ENCODE measurements at regions not wholly inside any gene's neighbourhood (a gene's known extent, or its start where the extent isn't known, plus 50 kb on each side); places are given as distances from the start of the nearest gene placed in this dataset.

DNA sequence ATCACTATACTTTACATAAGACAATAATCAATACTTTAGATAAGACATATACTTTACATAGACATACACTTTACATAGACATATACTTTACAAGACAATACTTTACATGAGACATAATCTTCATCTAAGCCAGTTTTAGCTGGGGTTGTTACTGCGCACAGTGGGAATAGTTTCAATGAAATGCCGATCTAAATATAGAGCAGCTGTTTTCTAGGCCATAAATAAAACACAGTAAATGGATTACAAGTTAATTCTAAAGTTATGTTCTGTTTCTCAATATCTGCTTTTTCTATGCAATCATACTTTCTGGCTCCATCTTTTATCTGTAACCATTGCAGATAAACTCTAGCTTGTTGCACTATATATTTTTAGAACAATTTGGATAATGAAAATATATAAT lies 1470.6 kb upstream of the PABPC4L start:
- Histone ChIP-seq H3K4me3 (replicated peaks in 1 of 2; ENCODE audit: low read depth in 1 of 2, low read length in 2 of 2) (no peak overlapping the region), H3K9me3 (ENCODE audit: control insufficient read depth in 1 of 2, insufficient read depth in 1 of 2, low read depth in 1 of 2, low read length in 2 of 2) (no peaks in the 10 kb centered on the region), H2AFZ (ENCODE audit: low read depth, low read length, poor library complexity, severe bottlenecking) (no peak overlapping the region), H3K36me3 (ENCODE audit: control insufficient read depth in 1 of 2, insufficient read depth in 2 of 2, low read length in 2 of 2) (no peaks in the 10 kb centered on the region), H3K4me1 (ENCODE audit: control insufficient read depth in 1 of 2, insufficient read depth in 2 of 2, low read length in 2 of 2) (no peaks in the 10 kb centered on the region), H3K9ac (ENCODE audit: low read length) (no peak overlapping the region), H3K27ac (ENCODE audit: low read depth, low read length) (no peak overlapping the region), H3K4me2 (ENCODE audit: low read length) (no peak overlapping the region), H3K27me3 (ENCODE audit: insufficient read depth, low read length) (no peaks in the 10 kb centered on the region), H3K79me2 (ENCODE audit: insufficient read depth, low read length) (no peaks in the 10 kb centered on the region), H3K9me2 (ENCODE audit: insufficient read depth) (no peaks in the 10 kb centered on the region), H4K20me1 (ENCODE audit: insufficient read depth) (no peaks in the 10 kb centered on the region)
- TF ChIP-seq EZH2 (IDR thresholded peaks at IDR 0.05), result no peak
- no peak for TF ChIP-seq TCF7L2 (IDR thresholded peaks at IDR 0.05; ENCODE audit: borderline replicate concordance, extremely low read depth, insufficient read depth, insufficient read length)
- TF ChIP-seq SP1 (IDR thresholded peaks at IDR 0.05; ENCODE audit: low read depth), result no peak
- no peak for TF ChIP-seq SIN3A (IDR thresholded peaks at IDR 0.05; ENCODE audit: low read depth)
- TF ChIP-seq CBX3 (IDR thresholded peaks at IDR 0.05; ENCODE audit: low read depth), result no peak
- no peak for TF ChIP-seq YY1 (IDR thresholded peaks at IDR 0.05; ENCODE audit: extremely low read depth, insufficient replicate concordance, low read depth, low read length)
- no peak for TF ChIP-seq CEBPB (IDR thresholded peaks at IDR 0.05; ENCODE audit: low read depth)
- TF ChIP-seq POLR2AphosphoS5 (IDR thresholded peaks at IDR 0.05; ENCODE audit: low read depth, low read length), result no peak
- TF ChIP-seq EZH2phosphoT487 (IDR thresholded peaks at IDR 0.05; ENCODE audit: borderline replicate concordance), result no peak
- no peak for TF ChIP-seq JUND (IDR thresholded peaks at IDR 0.05)
- no TSS peak for BruUV-seq (replicated peaks)
- DNase-seq (ENCODE audit: low read depth, low spot score) (no peak), ATAC-seq (no peak)
- CTCF ChIA-PET, result no interaction called here
- intact Hi-C loops (cut with micrococcal nuclease), result loop anchor here (10.0 kb wide), 1 partner anchor 963 kb away; no protein-coding TSS in a partner anchor
- POLR2A ChIA-PET, result no interaction called here
- RAD21 ChIA-PET (ENCODE audit: low non-redundant PET in 1 of 2, low total read pairs in 2 of 2, uncharacterized antibody in 2 of 2, unreplicated experiment in 2 of 2), result no interaction called here

DNA sequence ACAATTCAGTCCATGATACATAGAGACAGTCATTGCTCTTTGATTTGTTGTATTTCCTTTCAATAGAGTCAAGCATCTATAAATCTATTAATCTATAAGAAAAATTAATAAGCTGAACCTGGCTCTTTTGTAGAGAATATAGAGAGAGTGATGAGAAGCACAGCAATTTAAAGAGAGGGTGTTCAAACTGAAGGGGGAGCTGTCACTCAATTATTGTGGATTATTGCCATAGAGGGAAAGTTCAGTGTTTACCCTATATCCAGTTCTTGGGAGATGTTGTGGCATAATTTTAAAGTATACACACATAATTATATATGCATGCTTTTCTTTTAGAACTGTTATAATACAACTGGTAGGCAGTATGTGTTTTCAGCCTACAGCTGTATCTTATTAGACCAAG lies 1469.0 kb upstream of the PABPC4L start:
- intact Hi-C loops (cut with micrococcal nuclease), result loop anchor here (1.0 to 10.0 kb wide), 2 partner anchors 964 to 1194 kb away; no protein-coding TSS in a partner anchor
- no peaks in the 10 kb centered on the region for H3K9me2 ChIP-seq (ENCODE audit: insufficient read depth)
- no peaks in the 10 kb centered on the region for H3K79me2 ChIP-seq (ENCODE audit: insufficient read depth, low read length)
- ChIA-PET RAD21 (ENCODE audit: low non-redundant PET in 1 of 2, low total read pairs in 2 of 2, uncharacterized antibody in 2 of 2, unreplicated experiment in 2 of 2) (no interaction called here), POLR2A (no interaction called here), CTCF (interaction anchor here (0.7 to 1.0 kb wide), 2 partner anchors 241 to 1194 kb away, joined by 3 read pairs; no protein-coding TSS in a partner anchor)
- H2AFZ ChIP-seq (ENCODE audit: low read depth, low read length, poor library complexity, severe bottlenecking), result no peak overlapping the region
- H3K4me1 ChIP-seq (ENCODE audit: control insufficient read depth in 1 of 2, insufficient read depth in 2 of 2, low read length in 2 of 2), result no peaks in the 10 kb centered on the region
- no peaks in the 10 kb centered on the region for H4K20me1 ChIP-seq (ENCODE audit: insufficient read depth)
- no peak overlapping the region for H3K4me2 ChIP-seq (ENCODE audit: low read length)
- no peak overlapping the region for H3K27ac ChIP-seq (ENCODE audit: low read depth, low read length)
- H3K4me3 ChIP-seq (replicated peaks in 1 of 2; ENCODE audit: low read depth in 1 of 2, low read length in 2 of 2), result no peak overlapping the region
- ATAC-seq, result no peak
- H3K36me3 ChIP-seq (ENCODE audit: control insufficient read depth in 1 of 2, insufficient read depth in 2 of 2, low read length in 2 of 2), result no peaks in the 10 kb centered on the region
- H3K27me3 ChIP-seq (ENCODE audit: insufficient read depth, low read length), result no peaks in the 10 kb centered on the region
- H3K9me3 ChIP-seq (ENCODE audit: control insufficient read depth in 1 of 2, insufficient read depth in 1 of 2, low read depth in 1 of 2, low read length in 2 of 2), result no peaks in the 10 kb centered on the region
- BruUV-seq (replicated peaks), result no TSS peak
- no peak for DNase-seq (ENCODE audit: low read depth, low spot score)
- H3K9ac ChIP-seq (ENCODE audit: low read length), result no peak overlapping the region
- TF ChIP-seq POLR2A (IDR thresholded peaks at IDR 0.05; ENCODE audit: borderline replicate concordance, extremely low read depth, insufficient read depth, insufficient read length) (no peak), EZH2phosphoT487 (IDR thresholded peaks at IDR 0.05; ENCODE audit: borderline replicate concordance) (no peak), SIN3A (IDR thresholded peaks at IDR 0.05; ENCODE audit: low read depth) (no peak), JUND (IDR thresholded peaks at IDR 0.05) (no peak), SP1 (IDR thresholded peaks at IDR 0.05; ENCODE audit: low read depth) (no peak), ELF1 (IDR thresholded peaks at IDR 0.05; ENCODE audit: borderline replicate concordance, low read depth) (no peak), TCF7L2 (IDR thresholded peaks at IDR 0.05; ENCODE audit: borderline replicate concordance, extremely low read depth, insufficient read depth, insufficient read length) (no peak), RAD21 (IDR thresholded peaks at IDR 0.05; ENCODE audit: low read depth) (peak; percentile 41), POLR2AphosphoS5 (IDR thresholded peaks at IDR 0.05; ENCODE audit: low read depth, low read length) (no peak), EZH2 (IDR thresholded peaks at IDR 0.05) (no peak)
- TF ChIP-seq, protein P1, sequence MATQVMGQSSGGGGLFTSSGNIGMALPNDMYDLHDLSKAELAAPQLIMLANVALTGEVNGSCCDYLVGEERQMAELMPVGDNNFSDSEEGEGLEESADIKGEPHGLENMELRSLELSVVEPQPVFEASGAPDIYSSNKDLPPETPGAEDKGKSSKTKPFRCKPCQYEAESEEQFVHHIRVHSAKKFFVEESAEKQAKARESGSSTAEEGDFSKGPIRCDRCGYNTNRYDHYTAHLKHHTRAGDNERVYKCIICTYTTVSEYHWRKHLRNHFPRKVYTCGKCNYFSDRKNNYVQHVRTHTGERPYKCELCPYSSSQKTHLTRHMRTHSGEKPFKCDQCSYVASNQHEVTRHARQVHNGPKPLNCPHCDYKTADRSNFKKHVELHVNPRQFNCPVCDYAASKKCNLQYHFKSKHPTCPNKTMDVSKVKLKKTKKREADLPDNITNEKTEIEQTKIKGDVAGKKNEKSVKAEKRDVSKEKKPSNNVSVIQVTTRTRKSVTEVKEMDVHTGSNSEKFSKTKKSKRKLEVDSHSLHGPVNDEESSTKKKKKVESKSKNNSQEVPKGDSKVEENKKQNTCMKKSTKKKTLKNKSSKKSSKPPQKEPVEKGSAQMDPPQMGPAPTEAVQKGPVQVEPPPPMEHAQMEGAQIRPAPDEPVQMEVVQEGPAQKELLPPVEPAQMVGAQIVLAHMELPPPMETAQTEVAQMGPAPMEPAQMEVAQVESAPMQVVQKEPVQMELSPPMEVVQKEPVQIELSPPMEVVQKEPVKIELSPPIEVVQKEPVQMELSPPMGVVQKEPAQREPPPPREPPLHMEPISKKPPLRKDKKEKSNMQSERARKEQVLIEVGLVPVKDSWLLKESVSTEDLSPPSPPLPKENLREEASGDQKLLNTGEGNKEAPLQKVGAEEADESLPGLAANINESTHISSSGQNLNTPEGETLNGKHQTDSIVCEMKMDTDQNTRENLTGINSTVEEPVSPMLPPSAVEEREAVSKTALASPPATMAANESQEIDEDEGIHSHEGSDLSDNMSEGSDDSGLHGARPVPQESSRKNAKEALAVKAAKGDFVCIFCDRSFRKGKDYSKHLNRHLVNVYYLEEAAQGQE (IDR thresholded peaks at IDR 0.05; ENCODE audit: low read depth), result no peak
- TF ChIP-seq, protein P2, sequence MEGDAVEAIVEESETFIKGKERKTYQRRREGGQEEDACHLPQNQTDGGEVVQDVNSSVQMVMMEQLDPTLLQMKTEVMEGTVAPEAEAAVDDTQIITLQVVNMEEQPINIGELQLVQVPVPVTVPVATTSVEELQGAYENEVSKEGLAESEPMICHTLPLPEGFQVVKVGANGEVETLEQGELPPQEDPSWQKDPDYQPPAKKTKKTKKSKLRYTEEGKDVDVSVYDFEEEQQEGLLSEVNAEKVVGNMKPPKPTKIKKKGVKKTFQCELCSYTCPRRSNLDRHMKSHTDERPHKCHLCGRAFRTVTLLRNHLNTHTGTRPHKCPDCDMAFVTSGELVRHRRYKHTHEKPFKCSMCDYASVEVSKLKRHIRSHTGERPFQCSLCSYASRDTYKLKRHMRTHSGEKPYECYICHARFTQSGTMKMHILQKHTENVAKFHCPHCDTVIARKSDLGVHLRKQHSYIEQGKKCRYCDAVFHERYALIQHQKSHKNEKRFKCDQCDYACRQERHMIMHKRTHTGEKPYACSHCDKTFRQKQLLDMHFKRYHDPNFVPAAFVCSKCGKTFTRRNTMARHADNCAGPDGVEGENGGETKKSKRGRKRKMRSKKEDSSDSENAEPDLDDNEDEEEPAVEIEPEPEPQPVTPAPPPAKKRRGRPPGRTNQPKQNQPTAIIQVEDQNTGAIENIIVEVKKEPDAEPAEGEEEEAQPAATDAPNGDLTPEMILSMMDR (IDR thresholded peaks at IDR 0.05 in 2 of 3, conservative IDR thresholded peaks at IDR 0.05 in 1 of 3; ENCODE audit: borderline replicate concordance in 1 of 3, insufficient read depth in 1 of 3, low read depth in 2 of 3, low read length in 2 of 3), result peak in 2 of 3 experiments; percentile 12 to 38; a peak in 3 of 6 replicates

Data from HCT116 (cell line).